ENCODE measurements at regions not wholly inside any gene's neighbourhood (a gene's known extent, or its start where the extent isn't known, plus 50 kb on each side); places are given as distances from the start of the nearest gene placed in this dataset.

GRCh38 chr7:110412614-110413013 lies 678.3 kb upstream of the LRRN3 start:
- intact Hi-C loops (cut with DNase I) = no loop called here
- Histone ChIP-seq H3K27ac (no peak overlapping the region), H3K4me1 (no peaks in the 10 kb centered on the region), H3K36me3 (replicated peaks in 1 of 2; ENCODE audit: insufficient read depth in 1 of 2, low read depth in 2 of 2) (no peaks in the 10 kb centered on the region), H3K4me3 (no peak overlapping the region), H3K27me3 (no peaks in the 10 kb centered on the region), H3K9me3 (no peaks in the 10 kb centered on the region)
- ATAC-seq (no peak), DNase-seq (no peak)
- WGBS, 2 donors = 55 to 59% methylated on average over 1 of the region's 1 CpG
- TF ChIP-seq CTCF (IDR thresholded peaks at IDR 0.05) = no peak
- no peak for TF ChIP-seq POLR2A (IDR thresholded peaks at IDR 0.05)

DNA sequence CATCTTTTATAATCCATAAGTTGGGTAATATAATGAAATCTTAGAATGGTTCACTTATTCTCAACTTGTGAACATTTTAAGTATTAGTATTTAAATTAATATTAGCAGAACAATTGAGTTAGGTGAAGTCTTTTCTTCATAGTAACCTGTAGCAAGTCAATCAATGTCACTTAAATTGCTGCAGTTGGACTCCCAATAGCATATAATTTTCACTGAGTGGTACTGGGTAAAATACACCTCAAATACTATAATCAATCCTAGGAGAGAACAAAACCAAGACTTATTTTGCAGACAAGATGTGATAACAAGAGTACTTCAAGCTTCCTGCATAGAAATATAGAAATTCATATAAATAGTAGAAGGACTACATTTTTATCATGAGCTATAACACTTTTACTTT lies 677.9 kb upstream of the LRRN3 start:
- no peak for DNase-seq
- H3K9me3 ChIP-seq = no peaks in the 10 kb centered on the region
- intact Hi-C loops (cut with DNase I) = no loop called here
- no peak for ATAC-seq
- H3K4me3 ChIP-seq = no peak overlapping the region
- H3K36me3 ChIP-seq (replicated peaks in 1 of 2; ENCODE audit: insufficient read depth in 1 of 2, low read depth in 2 of 2) = no peaks in the 10 kb centered on the region
- H3K27ac ChIP-seq = no peak overlapping the region
- H3K4me1 ChIP-seq = no peaks in the 10 kb centered on the region
- no peak for TF ChIP-seq POLR2A (IDR thresholded peaks at IDR 0.05)
- TF ChIP-seq CTCF (IDR thresholded peaks at IDR 0.05) = no peak
- no peaks in the 10 kb centered on the region for H3K27me3 ChIP-seq

GRCh38 chr7:110417611-110418010 lies 673.3 kb upstream of the LRRN3 start:
- no peak for ATAC-seq
- 77% methylated on average over 2 of the region's 2 CpGs for WGBS, 2 donors

DNA sequence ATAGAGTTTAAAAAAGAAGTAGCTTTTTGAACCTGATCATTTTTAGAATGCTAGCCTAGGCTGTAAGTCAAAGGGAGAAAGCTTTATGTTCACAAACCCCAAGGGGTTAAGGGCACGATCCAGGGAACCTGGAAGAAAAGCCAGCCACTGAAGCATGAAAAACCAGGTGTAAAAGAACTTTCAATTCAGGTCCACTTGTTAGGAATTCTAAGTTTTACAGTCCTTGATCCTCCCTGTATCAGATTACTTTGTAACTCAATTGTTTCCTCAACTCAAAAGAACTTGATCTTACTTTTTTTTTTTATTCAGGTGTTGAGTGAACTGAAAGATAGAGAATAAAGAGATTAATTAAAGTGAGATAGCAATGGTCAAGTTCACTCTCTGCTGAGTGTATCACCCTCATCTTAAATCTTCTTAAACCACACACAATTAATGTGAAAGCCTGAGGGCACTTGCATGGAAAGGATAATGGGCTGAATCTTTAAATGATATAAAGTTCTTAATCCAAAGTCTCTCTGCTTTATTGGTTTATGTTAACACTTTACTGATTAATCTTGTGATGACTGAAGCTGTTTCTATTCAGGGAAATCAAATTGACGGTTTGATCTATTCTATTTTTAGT lies 672.2 kb upstream of the LRRN3 start:
- no peak for TF ChIP-seq CTCF (IDR thresholded peaks at IDR 0.05)
- Histone ChIP-seq H3K4me3 (no peak overlapping the region), H3K27me3 (no peaks in the 10 kb centered on the region), H3K27ac (no peak overlapping the region), H3K9me3 (no peaks in the 10 kb centered on the region), H3K36me3 (replicated peaks in 1 of 2; ENCODE audit: insufficient read depth in 1 of 2, low read depth in 2 of 2) (no peaks in the 10 kb centered on the region), H3K4me1 (no peaks in the 10 kb centered on the region)
- 51 to 57% methylated on average over 2 of the region's 2 CpGs for WGBS, 2 donors
- intact Hi-C loops (cut with DNase I) = no loop called here
- ATAC-seq = no peak
- no peak for DNase-seq

More at GRCh38 chr7:110417611-110418010, 673.3 kb upstream of the LRRN3 start:
- no peak for TF ChIP-seq CTCF (IDR thresholded peaks at IDR 0.05)
- intact Hi-C loops (cut with DNase I) = no loop called here
- no peaks in the 10 kb centered on the region for H3K4me1 ChIP-seq
- no peak for DNase-seq
- no peaks in the 10 kb centered on the region for H3K27me3 ChIP-seq
- no peaks in the 10 kb centered on the region for H3K36me3 ChIP-seq (replicated peaks in 1 of 2; ENCODE audit: insufficient read depth in 1 of 2, low read depth in 2 of 2)
- no peak overlapping the region for H3K27ac ChIP-seq
- no peak overlapping the region for H3K4me3 ChIP-seq
- no peaks in the 10 kb centered on the region for H3K9me3 ChIP-seq

GRCh38 chr7:110420788-110421187 lies 670.1 kb upstream of the LRRN3 start:
- Histone ChIP-seq H3K4me3 (no peak overlapping the region), H3K27ac (no peak overlapping the region), H3K9me3 (no peaks in the 10 kb centered on the region), H3K36me3 (replicated peaks in 1 of 2; ENCODE audit: insufficient read depth in 1 of 2, low read depth in 2 of 2) (no peaks in the 10 kb centered on the region), H3K4me1 (no peaks in the 10 kb centered on the region), H3K27me3 (no peaks in the 10 kb centered on the region)
- DNase-seq = no peak
- WGBS, 2 donors = 74 to 91% methylated on average over 1 of the region's 1 CpG
- ATAC-seq = no peak
- TF ChIP-seq POLR2A (IDR thresholded peaks at IDR 0.05) (no peak), CTCF (IDR thresholded peaks at IDR 0.05) (no peak)
- intact Hi-C loops (cut with DNase I) = no loop called here

All from body of pancreas (tissue), 4 donors.